Vagina (tissue), 2 donors: ENCODE measurements at regions not wholly inside any gene's neighbourhood (a gene's known extent, or its start where the extent isn't known, plus 50 kb on each side); places are given as distances from the start of the nearest gene placed in this dataset.

Experiments used
- POLR2A ChIP-seq, 2 donors: fragments of 450-650 bp; IDR thresholded peaks; one replicate each; pipeline ENCODE4 v1.6.1; 2017; ENCODE audit warnings: antibody characterized with exemption in 2 of 2, mild to moderate bottlenecking in 2 of 2, moderate library complexity in 2 of 2
- POLR2AphosphoS5 ChIP-seq, 2 donors: sonication (generic); formaldehyde crosslinking; IDR thresholded peaks; one replicate each; pipeline ENCODE4 v1.9.0; 2017; ENCODE audit warnings: antibody characterized with exemption in 2 of 2, mild to moderate bottlenecking in 2 of 2, low read depth in 1 of 2; ENCODE audit not compliant: insufficient read depth in 1 of 2

DNA sequence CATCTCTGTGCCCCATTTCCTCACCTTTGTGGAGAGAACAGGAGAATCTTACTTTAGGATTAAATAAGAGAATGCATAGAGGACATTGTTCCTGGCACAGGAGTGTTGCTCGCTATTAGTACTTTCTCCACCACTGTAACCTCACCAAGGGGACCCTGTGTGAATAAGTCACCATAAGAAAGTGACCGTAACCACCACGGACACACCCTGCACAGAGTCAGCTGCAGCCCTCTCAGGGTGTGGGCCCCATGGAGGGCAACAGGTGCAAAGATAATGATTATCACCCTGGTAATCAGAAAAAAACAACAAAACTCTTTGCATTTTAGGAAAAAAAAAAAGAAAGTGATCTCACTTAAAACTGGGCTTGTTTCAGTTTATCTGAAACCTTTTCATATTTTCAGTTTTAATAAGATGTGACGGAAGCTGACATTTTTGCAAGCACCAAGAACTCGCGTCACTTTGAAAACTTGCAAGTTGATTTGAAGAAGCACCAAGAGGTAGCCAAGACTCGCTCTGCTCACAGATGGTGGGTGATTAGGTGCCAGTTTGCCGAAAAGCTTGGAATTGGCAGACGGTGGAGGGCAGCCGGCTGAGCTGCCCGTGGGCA is 87.0 kb upstream of the VRK1 start:
- no peak for TF ChIP-seq POLR2A (IDR thresholded peaks at IDR 0.05)
- TF ChIP-seq POLR2AphosphoS5 (IDR thresholded peaks at IDR 0.05; ENCODE audit: insufficient read depth in 1 of 2, low read depth in 1 of 2): no peak
